ENCODE measurements at regions not wholly inside any gene's neighbourhood (a gene's known extent, or its start where the extent isn't known, plus 50 kb on each side); places are given as distances from the start of the nearest gene placed in this dataset.
"Not testable (repeated sequence)": the region's sequence is repeated elsewhere in the genome, so short reads cannot be mapped to it uniquely, and the experiment has no call there.

- H3K9ac ChIP-seq (ENCODE audit: low read depth, low read length); H3K4me2 ChIP-seq (ENCODE audit: low read length); H3K4me1 ChIP-seq (ENCODE audit: control insufficient read depth, insufficient read depth, low read length); H3K9me3 ChIP-seq (replicated peaks; ENCODE audit: low read length); H3K36me3 ChIP-seq (ENCODE audit: insufficient read depth, low read length); H3K4me3 ChIP-seq (ENCODE audit: low read length); H3K27me3 ChIP-seq (ENCODE audit: control insufficient read depth, insufficient read depth, low read length): not testable (repeated sequence)
Measured at GRCh38 chr18:5830902-5831301, 64.4 kb downstream of the TMEM200C start.

- no peaks in the 10 kb centered on the region for H3K27me3 ChIP-seq (ENCODE audit: control insufficient read depth, insufficient read depth, low read length)
- H3K4me3 ChIP-seq (ENCODE audit: low read length) = no peak overlapping the region
- no peaks in the 10 kb centered on the region for H3K36me3 ChIP-seq (ENCODE audit: insufficient read depth, low read length)
Measured at GRCh38 chr18:5828913-5829312, 66.4 kb downstream of the TMEM200C start.

GRCh38 chr18:5825663-5826062 is 69.7 kb downstream of the TMEM200C start:
- H3K4me2 ChIP-seq (ENCODE audit: low read length) = no peak overlapping the region
- no peak overlapping the region for H3K9ac ChIP-seq (ENCODE audit: low read depth, low read length)
- H3K27me3 ChIP-seq (ENCODE audit: control insufficient read depth, insufficient read depth, low read length) = no peaks in the 10 kb centered on the region
- no peaks in the 10 kb centered on the region for H3K4me1 ChIP-seq (ENCODE audit: control insufficient read depth, insufficient read depth, low read length)
- H3K9me3 ChIP-seq (replicated peaks; ENCODE audit: low read length) = peaks cover 6% of the 10 kb centered on the region
- H3K36me3 ChIP-seq (ENCODE audit: insufficient read depth, low read length) = no peaks in the 10 kb centered on the region
- H3K4me3 ChIP-seq (ENCODE audit: low read length) = no peak overlapping the region

More at GRCh38 chr18:5828913-5829312, 66.4 kb downstream of the TMEM200C start:
- no peak overlapping the region for H3K9ac ChIP-seq (ENCODE audit: low read depth, low read length)
- peaks cover 6% of the 10 kb centered on the region for H3K9me3 ChIP-seq (replicated peaks; ENCODE audit: low read length)
- H3K4me2 ChIP-seq (ENCODE audit: low read length) = no peak overlapping the region
- H3K4me1 ChIP-seq (ENCODE audit: control insufficient read depth, insufficient read depth, low read length) = no peaks in the 10 kb centered on the region

- Histone ChIP-seq H3K4me3 (ENCODE audit: low read length) (no peak overlapping the region), H3K27me3 (ENCODE audit: control insufficient read depth, insufficient read depth, low read length) (no peaks in the 10 kb centered on the region), H3K36me3 (ENCODE audit: insufficient read depth, low read length) (no peaks in the 10 kb centered on the region), H3K9ac (ENCODE audit: low read depth, low read length) (no peak overlapping the region), H3K9me3 (replicated peaks; ENCODE audit: low read length) (peaks cover 1% of the 10 kb centered on the region), H3K4me1 (ENCODE audit: control insufficient read depth, insufficient read depth, low read length) (no peaks in the 10 kb centered on the region), H3K4me2 (ENCODE audit: low read length) (no peak overlapping the region)
Measured at GRCh38 chr18:5824370-5824984, 70.8 kb downstream of the TMEM200C start.

GRCh38 chr18:5817816-5818215 is 77.5 kb downstream of the TMEM200C start:
- no peak overlapping the region for H3K4me3 ChIP-seq (ENCODE audit: low read length)
- no peaks in the 10 kb centered on the region for H3K4me1 ChIP-seq (ENCODE audit: control insufficient read depth, insufficient read depth, low read length)
- no peak overlapping the region for H3K9ac ChIP-seq (ENCODE audit: low read depth, low read length)
- no peaks in the 10 kb centered on the region for H3K27me3 ChIP-seq (ENCODE audit: control insufficient read depth, insufficient read depth, low read length)
- H3K4me2 ChIP-seq (ENCODE audit: low read length) = no peak overlapping the region
- H3K9me3 ChIP-seq (replicated peaks; ENCODE audit: low read length) = peaks cover 4% of the 10 kb centered on the region
- H3K36me3 ChIP-seq (ENCODE audit: insufficient read depth, low read length) = no peaks in the 10 kb centered on the region

- Histone ChIP-seq H3K4me2 (ENCODE audit: low read length) (no peak overlapping the region), H3K36me3 (ENCODE audit: insufficient read depth, low read length) (no peaks in the 10 kb centered on the region), H3K9me3 (replicated peaks; ENCODE audit: low read length) (peaks cover 5% of the 10 kb centered on the region), H3K9ac (ENCODE audit: low read depth, low read length) (no peak overlapping the region), H3K4me3 (ENCODE audit: low read length) (no peak overlapping the region), H3K27me3 (ENCODE audit: control insufficient read depth, insufficient read depth, low read length) (no peaks in the 10 kb centered on the region), H3K4me1 (ENCODE audit: control insufficient read depth, insufficient read depth, low read length) (no peaks in the 10 kb centered on the region)
Measured at GRCh38 chr18:5806860-5807259, 88.5 kb downstream of the TMEM200C start.

GRCh38 chr18:5787936-5788335 is 107.4 kb downstream of the TMEM200C start:
- Histone ChIP-seq H3K36me3 (ENCODE audit: insufficient read depth, low read length) (no peaks in the 10 kb centered on the region), H3K9me3 (replicated peaks; ENCODE audit: low read length) (peaks cover 7% of the 10 kb centered on the region)

GRCh38 chr18:5779922-5780321 is 115.4 kb downstream of the TMEM200C start:
- H3K36me3 ChIP-seq (ENCODE audit: insufficient read depth, low read length) = no peaks in the 10 kb centered on the region
- H3K9ac ChIP-seq (ENCODE audit: low read depth, low read length) = no peak overlapping the region
- H3K9me3 ChIP-seq (replicated peaks; ENCODE audit: low read length) = no peaks in the 10 kb centered on the region
- no peaks in the 10 kb centered on the region for H3K27me3 ChIP-seq (ENCODE audit: control insufficient read depth, insufficient read depth, low read length)
- no peak overlapping the region for H3K4me2 ChIP-seq (ENCODE audit: low read length)
- H3K4me3 ChIP-seq (ENCODE audit: low read length) = no peak overlapping the region
- no peaks in the 10 kb centered on the region for H3K4me1 ChIP-seq (ENCODE audit: control insufficient read depth, insufficient read depth, low read length)

More at GRCh38 chr18:5787936-5788335, 107.4 kb downstream of the TMEM200C start:
- H3K4me2 ChIP-seq (ENCODE audit: low read length) = no peak overlapping the region
- H3K4me3 ChIP-seq (ENCODE audit: low read length) = no peak overlapping the region
- H3K4me1 ChIP-seq (ENCODE audit: control insufficient read depth, insufficient read depth, low read length) = no peaks in the 10 kb centered on the region
- H3K27me3 ChIP-seq (ENCODE audit: control insufficient read depth, insufficient read depth, low read length) = no peaks in the 10 kb centered on the region
- H3K9ac ChIP-seq (ENCODE audit: low read depth, low read length) = no peak overlapping the region

- Histone ChIP-seq H3K27me3 (ENCODE audit: control insufficient read depth, insufficient read depth, low read length) (no peaks in the 10 kb centered on the region), H3K9ac (ENCODE audit: low read depth, low read length) (no peak overlapping the region), H3K4me2 (ENCODE audit: low read length) (no peak overlapping the region), H3K4me1 (ENCODE audit: control insufficient read depth, insufficient read depth, low read length) (no peaks in the 10 kb centered on the region), H3K4me3 (ENCODE audit: low read length) (no peak overlapping the region), H3K36me3 (ENCODE audit: insufficient read depth, low read length) (no peaks in the 10 kb centered on the region), H3K9me3 (replicated peaks; ENCODE audit: low read length) (peaks cover 4% of the 10 kb centered on the region)
Measured at GRCh38 chr18:5772306-5773105, 122.8 kb downstream of the TMEM200C start.

GRCh38 chr18:5771343-5771742 is 124.0 kb downstream of the TMEM200C start:
- peaks cover 11% of the 10 kb centered on the region for H3K9me3 ChIP-seq (replicated peaks; ENCODE audit: low read length)
- no peaks in the 10 kb centered on the region for H3K4me1 ChIP-seq (ENCODE audit: control insufficient read depth, insufficient read depth, low read length)
- no peaks in the 10 kb centered on the region for H3K27me3 ChIP-seq (ENCODE audit: control insufficient read depth, insufficient read depth, low read length)
- no peak overlapping the region for H3K9ac ChIP-seq (ENCODE audit: low read depth, low read length)
- no peak overlapping the region for H3K4me2 ChIP-seq (ENCODE audit: low read length)
- H3K36me3 ChIP-seq (ENCODE audit: insufficient read depth, low read length) = no peaks in the 10 kb centered on the region
- no peak overlapping the region for H3K4me3 ChIP-seq (ENCODE audit: low read length)

GRCh38 chr18:5770176-5770575 is 125.1 kb downstream of the TMEM200C start:
- Histone ChIP-seq H3K4me2 (ENCODE audit: low read length) (no peak overlapping the region), H3K9me3 (replicated peaks; ENCODE audit: low read length) (peaks cover 11% of the 10 kb centered on the region), H3K9ac (ENCODE audit: low read depth, low read length) (no peak overlapping the region), H3K4me1 (ENCODE audit: control insufficient read depth, insufficient read depth, low read length) (no peaks in the 10 kb centered on the region), H3K27me3 (ENCODE audit: control insufficient read depth, insufficient read depth, low read length) (no peaks in the 10 kb centered on the region), H3K4me3 (ENCODE audit: low read length) (no peak overlapping the region), H3K36me3 (ENCODE audit: insufficient read depth, low read length) (no peaks in the 10 kb centered on the region)

- H3K4me2 ChIP-seq (ENCODE audit: low read length) = no peak overlapping the region
- no peaks in the 10 kb centered on the region for H3K36me3 ChIP-seq (ENCODE audit: insufficient read depth, low read length)
- H3K27me3 ChIP-seq (ENCODE audit: control insufficient read depth, insufficient read depth, low read length) = no peaks in the 10 kb centered on the region
- H3K9ac ChIP-seq (ENCODE audit: low read depth, low read length) = no peak overlapping the region
- no peaks in the 10 kb centered on the region for H3K4me1 ChIP-seq (ENCODE audit: control insufficient read depth, insufficient read depth, low read length)
- H3K4me3 ChIP-seq (ENCODE audit: low read length) = no peak overlapping the region
- H3K9me3 ChIP-seq (replicated peaks; ENCODE audit: low read length) = peaks cover 11% of the 10 kb centered on the region
Measured at GRCh38 chr18:5768454-5768853, 126.9 kb downstream of the TMEM200C start.
